ENCODE measurements at regions not wholly inside any gene's neighbourhood (a gene's known extent, or its start where the extent isn't known, plus 50 kb on each side); places are given as distances from the start of the nearest gene placed in this dataset.

- no peak for DNase-seq (ENCODE audit: low spot score)
- TF ChIP-seq, protein P1, sequence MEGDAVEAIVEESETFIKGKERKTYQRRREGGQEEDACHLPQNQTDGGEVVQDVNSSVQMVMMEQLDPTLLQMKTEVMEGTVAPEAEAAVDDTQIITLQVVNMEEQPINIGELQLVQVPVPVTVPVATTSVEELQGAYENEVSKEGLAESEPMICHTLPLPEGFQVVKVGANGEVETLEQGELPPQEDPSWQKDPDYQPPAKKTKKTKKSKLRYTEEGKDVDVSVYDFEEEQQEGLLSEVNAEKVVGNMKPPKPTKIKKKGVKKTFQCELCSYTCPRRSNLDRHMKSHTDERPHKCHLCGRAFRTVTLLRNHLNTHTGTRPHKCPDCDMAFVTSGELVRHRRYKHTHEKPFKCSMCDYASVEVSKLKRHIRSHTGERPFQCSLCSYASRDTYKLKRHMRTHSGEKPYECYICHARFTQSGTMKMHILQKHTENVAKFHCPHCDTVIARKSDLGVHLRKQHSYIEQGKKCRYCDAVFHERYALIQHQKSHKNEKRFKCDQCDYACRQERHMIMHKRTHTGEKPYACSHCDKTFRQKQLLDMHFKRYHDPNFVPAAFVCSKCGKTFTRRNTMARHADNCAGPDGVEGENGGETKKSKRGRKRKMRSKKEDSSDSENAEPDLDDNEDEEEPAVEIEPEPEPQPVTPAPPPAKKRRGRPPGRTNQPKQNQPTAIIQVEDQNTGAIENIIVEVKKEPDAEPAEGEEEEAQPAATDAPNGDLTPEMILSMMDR (IDR thresholded peaks at IDR 0.05; ENCODE audit: extremely low read depth, insufficient read depth, missing control alignments), result no peak
- in situ Hi-C loops (cut with MboI; ENCODE audit: low pct_unique_long_range_greater_than_20kb, low sequenced_read_pairs, unreplicated experiment), result no loop called here
Observed at GRCh38 chr6:112979830-112980229, 632.7 kb downstream of the RFPL4B start.

DNA sequence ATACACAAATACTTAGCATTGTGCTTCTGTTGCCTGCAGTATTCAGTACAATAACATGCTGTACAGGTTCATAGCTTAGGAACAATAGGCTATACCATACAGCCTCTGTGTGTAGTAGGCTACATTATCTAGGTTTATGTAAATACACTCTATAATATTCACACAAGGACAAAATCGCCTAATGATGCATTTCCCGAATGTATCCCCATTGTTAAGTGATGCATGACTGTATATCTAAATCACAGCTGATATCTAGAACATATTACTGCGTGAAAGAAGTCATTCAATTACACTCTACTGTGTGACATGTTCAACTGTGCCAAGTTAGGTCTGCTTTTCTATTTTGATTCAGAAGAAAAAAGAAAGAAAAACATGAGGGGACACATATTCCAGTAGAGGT is 633.5 kb downstream of the RFPL4B start:
- DNase-seq (ENCODE audit: low spot score), result no peak
- TF ChIP-seq, protein P1 (IDR thresholded peaks at IDR 0.05; ENCODE audit: extremely low read depth, insufficient read depth, missing control alignments), result no peak
- in situ Hi-C loops (cut with MboI; ENCODE audit: low pct_unique_long_range_greater_than_20kb, low sequenced_read_pairs, unreplicated experiment), result no loop called here

GRCh38 chr6:112983713-112984261 is 636.7 kb downstream of the RFPL4B start:
- in situ Hi-C loops (cut with MboI; ENCODE audit: low pct_unique_long_range_greater_than_20kb, low sequenced_read_pairs, unreplicated experiment), result no loop called here
- TF ChIP-seq, protein P1 (IDR thresholded peaks at IDR 0.05; ENCODE audit: extremely low read depth, insufficient read depth, missing control alignments), result no peak
- DNase-seq (ENCODE audit: low spot score), result no peak

- TF ChIP-seq, protein P1 (IDR thresholded peaks at IDR 0.05; ENCODE audit: extremely low read depth, insufficient read depth, missing control alignments), result no peak
- in situ Hi-C loops (cut with MboI; ENCODE audit: low pct_unique_long_range_greater_than_20kb, low sequenced_read_pairs, unreplicated experiment), result no loop called here
- DNase-seq (ENCODE audit: low spot score), result no peak
Observed at GRCh38 chr6:112984899-112985298, 637.8 kb downstream of the RFPL4B start.

GRCh38 chr6:112986321-112986720 is 639.2 kb downstream of the RFPL4B start:
- TF ChIP-seq, protein P1 (IDR thresholded peaks at IDR 0.05; ENCODE audit: extremely low read depth, insufficient read depth, missing control alignments), result no peak
- in situ Hi-C loops (cut with MboI; ENCODE audit: low pct_unique_long_range_greater_than_20kb, low sequenced_read_pairs, unreplicated experiment), result no loop called here
- DNase-seq (ENCODE audit: low spot score), result no peak

DNA sequence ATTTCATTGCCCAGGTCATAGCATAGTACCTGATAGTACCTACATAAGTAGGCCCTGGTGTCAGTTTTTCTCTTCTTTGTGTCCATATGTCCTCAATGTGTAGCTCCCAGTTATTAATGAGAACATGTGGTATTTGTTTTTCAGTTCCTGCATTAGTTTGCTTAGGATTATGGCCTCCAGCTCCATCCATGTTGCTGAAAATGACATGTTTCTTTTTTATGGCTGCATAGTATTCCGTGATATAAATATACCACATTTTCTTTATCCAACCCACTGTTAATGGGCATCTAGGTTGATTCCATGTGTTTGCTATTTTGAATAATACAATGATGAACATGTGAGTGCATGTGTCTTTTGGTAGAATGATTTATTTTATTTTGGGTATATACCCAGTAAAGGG is 641.6 kb downstream of the RFPL4B start:
- no peak for DNase-seq (ENCODE audit: low spot score)
- in situ Hi-C loops (cut with MboI; ENCODE audit: low pct_unique_long_range_greater_than_20kb, low sequenced_read_pairs, unreplicated experiment), result no loop called here
- TF ChIP-seq, protein P1 (IDR thresholded peaks at IDR 0.05; ENCODE audit: extremely low read depth, insufficient read depth, missing control alignments), result no peak

- TF ChIP-seq, protein P1 (IDR thresholded peaks at IDR 0.05; ENCODE audit: extremely low read depth, insufficient read depth, missing control alignments), result no peak
- DNase-seq (ENCODE audit: low spot score), result no peak
- in situ Hi-C loops (cut with MboI; ENCODE audit: low pct_unique_long_range_greater_than_20kb, low sequenced_read_pairs, unreplicated experiment), result no loop called here
Observed at GRCh38 chr6:112990971-112991370, 643.8 kb downstream of the RFPL4B start.
